GM12864 (cell line): ENCODE measurements at regions not wholly inside any gene's neighbourhood (a gene's known extent, or its start where the extent isn't known, plus 50 kb on each side); places are given as distances from the start of the nearest gene placed in this dataset.
A peak's percentile ranks its signal among the peaks of the same experiment; 100 is the strongest.
"Not testable (repeated sequence)": the region's sequence is repeated elsewhere in the genome, so short reads cannot be mapped to it uniquely, and the experiment has no call there.

Experiments
- DNase-seq: peaks from one replicate; pipeline ENCODE4 v3.0.0-alpha.2; 2011; ENCODE audit warnings: low read depth
- H3K4me3 ChIP-seq: 2 replicates; pipeline ENCODE4 v1.5.1; 2011; ENCODE audit warnings: mild to moderate bottlenecking, low read depth, low read length, control low read depth
- TF ChIP-seq, protein P1 (sequence below): IDR thresholded peaks from 2 replicates; pipeline ENCODE4 v1.5.1; 2011; ENCODE audit warnings: low read depth, mild to moderate bottlenecking, moderate library complexity, low read length, control low read depth, inconsistent platforms; ENCODE audit errors: missing control alignments

DNA sequence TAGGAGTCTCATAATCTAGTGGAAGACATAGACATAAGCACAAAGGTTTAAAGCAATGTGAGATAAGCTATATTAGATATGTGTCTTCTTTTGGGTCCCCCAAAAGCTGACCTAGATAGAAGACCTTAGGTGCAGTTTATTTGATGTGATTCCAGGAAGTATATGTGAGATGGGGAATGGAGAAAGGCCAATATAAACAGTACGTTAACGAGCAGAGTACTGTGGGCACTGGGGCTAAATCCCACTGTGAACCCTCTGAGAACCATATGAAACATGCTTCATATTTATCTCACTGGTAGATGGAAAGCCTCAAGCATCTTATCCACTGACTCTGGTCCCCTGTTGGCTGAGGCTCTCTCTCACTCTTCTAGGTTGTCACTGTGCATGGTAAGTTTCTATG is 62.6 kb upstream of the ZC3H15 start:
- no peak for DNase-seq
- TF ChIP-seq, protein P1, sequence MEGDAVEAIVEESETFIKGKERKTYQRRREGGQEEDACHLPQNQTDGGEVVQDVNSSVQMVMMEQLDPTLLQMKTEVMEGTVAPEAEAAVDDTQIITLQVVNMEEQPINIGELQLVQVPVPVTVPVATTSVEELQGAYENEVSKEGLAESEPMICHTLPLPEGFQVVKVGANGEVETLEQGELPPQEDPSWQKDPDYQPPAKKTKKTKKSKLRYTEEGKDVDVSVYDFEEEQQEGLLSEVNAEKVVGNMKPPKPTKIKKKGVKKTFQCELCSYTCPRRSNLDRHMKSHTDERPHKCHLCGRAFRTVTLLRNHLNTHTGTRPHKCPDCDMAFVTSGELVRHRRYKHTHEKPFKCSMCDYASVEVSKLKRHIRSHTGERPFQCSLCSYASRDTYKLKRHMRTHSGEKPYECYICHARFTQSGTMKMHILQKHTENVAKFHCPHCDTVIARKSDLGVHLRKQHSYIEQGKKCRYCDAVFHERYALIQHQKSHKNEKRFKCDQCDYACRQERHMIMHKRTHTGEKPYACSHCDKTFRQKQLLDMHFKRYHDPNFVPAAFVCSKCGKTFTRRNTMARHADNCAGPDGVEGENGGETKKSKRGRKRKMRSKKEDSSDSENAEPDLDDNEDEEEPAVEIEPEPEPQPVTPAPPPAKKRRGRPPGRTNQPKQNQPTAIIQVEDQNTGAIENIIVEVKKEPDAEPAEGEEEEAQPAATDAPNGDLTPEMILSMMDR: no peak
- H3K4me3 ChIP-seq: no peak overlapping the region

- TF ChIP-seq, protein P1: no peak
- H3K4me3 ChIP-seq: no peak overlapping the region
- no peak for DNase-seq
Measured at GRCh38 chr2:186424265-186424664, 61.8 kb upstream of the ZC3H15 start.

DNA sequence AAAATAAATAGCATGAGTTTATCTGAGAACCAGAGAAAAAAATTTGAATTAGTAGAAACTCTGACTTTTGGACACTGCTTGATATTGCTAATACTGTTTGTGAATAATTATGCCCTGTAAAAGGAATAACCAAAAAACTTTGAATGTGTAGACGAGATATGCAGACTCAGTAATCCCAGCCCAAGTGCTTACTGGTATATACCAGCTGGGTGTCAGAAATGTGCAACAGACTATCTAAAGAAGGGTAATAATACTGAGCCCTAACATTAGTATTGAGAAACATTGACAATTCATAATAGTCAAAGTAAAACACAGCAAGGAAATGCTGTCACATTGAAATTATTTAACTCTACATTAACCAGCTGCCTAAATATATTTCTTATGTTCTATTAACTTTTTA is 60.5 kb upstream of the ZC3H15 start:
- no peak overlapping the region for H3K4me3 ChIP-seq
- TF ChIP-seq, protein P1: no peak
- DNase-seq: no peak

DNA sequence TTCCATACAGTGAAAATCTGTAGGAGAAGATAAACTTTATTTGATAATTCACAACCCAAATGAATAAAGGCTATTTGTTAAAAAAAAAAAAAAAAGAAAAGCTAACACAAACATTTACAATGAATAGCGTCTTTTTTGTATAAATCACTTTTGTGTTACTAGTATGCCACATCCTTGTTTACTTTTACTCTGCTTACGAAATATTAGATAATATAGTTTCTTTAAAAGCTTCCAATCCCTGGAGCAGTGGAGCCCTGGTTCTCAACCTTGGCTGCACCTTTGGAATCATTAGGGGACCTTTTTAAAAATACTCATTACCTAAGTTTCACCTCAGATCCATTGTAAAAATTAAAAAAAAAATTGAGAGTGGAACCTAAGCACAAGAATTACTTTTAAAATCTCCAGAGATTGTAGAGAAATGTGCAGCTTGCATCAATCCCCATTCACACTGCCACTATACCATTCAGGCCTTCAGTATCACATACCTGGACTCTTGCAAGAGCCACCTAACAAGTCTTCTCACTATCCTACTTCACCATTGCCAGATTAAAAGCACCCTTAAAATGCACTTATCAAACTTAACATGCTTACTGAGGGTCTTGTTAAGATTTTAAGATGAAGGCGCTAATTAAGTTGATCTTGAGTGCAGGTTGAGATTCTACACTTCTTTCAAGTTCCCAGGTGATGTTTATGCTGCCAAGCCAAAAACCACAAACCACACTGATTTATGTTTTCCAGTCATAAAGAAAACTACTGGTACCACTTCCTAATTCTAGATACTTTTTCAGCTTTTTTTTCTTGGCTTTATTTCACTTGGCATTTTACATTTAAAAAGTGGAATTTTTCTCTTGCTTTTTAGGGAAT is 59.7 kb upstream of the ZC3H15 start:
- H3K4me3 ChIP-seq: no peak overlapping the region
- DNase-seq: peak; percentile 29
- TF ChIP-seq, protein P1: no peak

- not testable (repeated sequence) for DNase-seq
Measured at GRCh38 chr2:186427017-186427350, 59.1 kb upstream of the ZC3H15 start.

GRCh38 chr2:186427970-186428369 is 58.1 kb upstream of the ZC3H15 start:
- TF ChIP-seq, protein P1: no peak
- no peak for DNase-seq
- H3K4me3 ChIP-seq: no peak overlapping the region

More at GRCh38 chr2:186427017-186427350, 59.1 kb upstream of the ZC3H15 start:
- not testable (repeated sequence) for H3K4me3 ChIP-seq

GRCh38 chr2:186429104-186429503 is 57.0 kb upstream of the ZC3H15 start:
- no peak for DNase-seq
- H3K4me3 ChIP-seq: no peak overlapping the region
- TF ChIP-seq, protein P1: no peak
